Gastroesophageal sphincter (tissue), 3 donors: ENCODE measurements at regions not wholly inside any gene's neighbourhood (a gene's known extent, or its start where the extent isn't known, plus 50 kb on each side); places are given as distances from the start of the nearest gene placed in this dataset.

ENCODE experiments used
- CTCF ChIP-seq, 4 experiments: fragments of 200-600 bp in 2 of 4; fragments of 450-650 bp in 2 of 4; sonication (generic) in 1 of 4; IDR thresholded peaks; one replicate each; pipeline ENCODE4 v1.5.1; 2017 to 2019; ENCODE audit warnings: antibody characterized with exemption in 4 of 4, mild to moderate bottlenecking in 2 of 4, moderate library complexity in 2 of 4
- EP300 ChIP-seq: sonication (generic); formaldehyde crosslinking; IDR thresholded peaks from one replicate; pipeline ENCODE4 v1.6.1; 2017; ENCODE audit warnings: antibody characterized with exemption, mild to moderate bottlenecking
- POLR2A ChIP-seq, 2 donors: fragments of 450-650 bp; IDR thresholded peaks; one replicate each; pipeline ENCODE4 v1.6.1; 2017; ENCODE audit warnings: antibody characterized with exemption in 2 of 2, mild to moderate bottlenecking in 2 of 2, moderate library complexity in 1 of 2
- POLR2AphosphoS5 ChIP-seq: sonication (generic); formaldehyde crosslinking; IDR thresholded peaks from one replicate; pipeline ENCODE4 v1.6.1; 2017; ENCODE audit warnings: antibody characterized with exemption

DNA sequence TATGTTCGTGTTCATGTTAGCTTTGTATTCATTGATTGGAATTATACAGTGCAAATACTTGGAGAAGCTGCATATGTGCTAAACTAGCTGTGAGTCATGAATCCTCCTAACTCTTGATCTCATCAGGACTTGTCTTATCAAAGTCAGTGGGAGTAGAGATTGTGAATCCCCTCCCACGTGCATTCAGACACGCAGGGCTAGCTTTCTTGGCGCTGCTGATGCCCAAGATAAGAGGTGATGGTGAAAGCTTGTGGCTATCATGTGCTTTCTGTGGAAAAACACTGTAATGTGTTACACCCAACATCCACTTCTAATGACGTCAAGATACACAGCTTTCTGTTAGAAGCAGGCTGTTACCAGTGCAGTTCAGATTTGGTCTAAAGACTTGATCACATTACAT, 348.7 kb upstream of the HAND2 start:
- TF ChIP-seq CTCF (IDR thresholded peaks at IDR 0.05) (no peak), POLR2A (IDR thresholded peaks at IDR 0.05) (no peak), POLR2AphosphoS5 (no peak), EP300 (no peak)
